ENCODE measurements at regions not wholly inside any gene's neighbourhood (a gene's known extent, or its start where the extent isn't known, plus 50 kb on each side); places are given as distances from the start of the nearest gene placed in this dataset.

DNA sequence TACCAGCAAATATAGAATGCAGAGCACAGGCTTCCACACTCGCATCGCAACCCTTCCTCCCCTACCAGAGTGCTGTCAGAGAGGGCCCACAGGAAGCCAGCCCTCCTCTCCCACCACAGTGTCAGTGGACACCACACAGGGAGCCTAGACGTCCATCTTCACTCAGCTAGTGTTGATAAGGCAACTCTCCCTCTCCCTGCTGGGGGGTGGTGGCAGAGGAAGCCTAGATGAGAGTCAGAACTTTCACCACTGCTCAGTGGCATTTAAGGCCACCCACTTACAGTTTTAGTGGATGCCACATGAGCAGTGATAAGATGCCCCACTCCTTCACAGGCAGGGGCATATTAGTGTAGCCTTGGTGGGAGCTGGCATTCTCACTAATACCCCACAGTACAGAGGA, 109.8 kb upstream of the UBE3A start:
- TF ChIP-seq, protein P1, sequence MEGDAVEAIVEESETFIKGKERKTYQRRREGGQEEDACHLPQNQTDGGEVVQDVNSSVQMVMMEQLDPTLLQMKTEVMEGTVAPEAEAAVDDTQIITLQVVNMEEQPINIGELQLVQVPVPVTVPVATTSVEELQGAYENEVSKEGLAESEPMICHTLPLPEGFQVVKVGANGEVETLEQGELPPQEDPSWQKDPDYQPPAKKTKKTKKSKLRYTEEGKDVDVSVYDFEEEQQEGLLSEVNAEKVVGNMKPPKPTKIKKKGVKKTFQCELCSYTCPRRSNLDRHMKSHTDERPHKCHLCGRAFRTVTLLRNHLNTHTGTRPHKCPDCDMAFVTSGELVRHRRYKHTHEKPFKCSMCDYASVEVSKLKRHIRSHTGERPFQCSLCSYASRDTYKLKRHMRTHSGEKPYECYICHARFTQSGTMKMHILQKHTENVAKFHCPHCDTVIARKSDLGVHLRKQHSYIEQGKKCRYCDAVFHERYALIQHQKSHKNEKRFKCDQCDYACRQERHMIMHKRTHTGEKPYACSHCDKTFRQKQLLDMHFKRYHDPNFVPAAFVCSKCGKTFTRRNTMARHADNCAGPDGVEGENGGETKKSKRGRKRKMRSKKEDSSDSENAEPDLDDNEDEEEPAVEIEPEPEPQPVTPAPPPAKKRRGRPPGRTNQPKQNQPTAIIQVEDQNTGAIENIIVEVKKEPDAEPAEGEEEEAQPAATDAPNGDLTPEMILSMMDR (conservative IDR thresholded peaks at IDR 0.05 in 1 of 2, IDR thresholded peaks at IDR 0.05 in 1 of 2; ENCODE audit: extremely low read depth in 1 of 2, insufficient read depth in 1 of 2, low read depth in 1 of 2, low read length in 2 of 2): no peak
- no peak for TF ChIP-seq EZH2 (IDR thresholded peaks at IDR 0.05; ENCODE audit: borderline replicate concordance, low read length)
